HUDEP-2 (cell line): ENCODE measurements at regions not wholly inside any gene's neighbourhood (a gene's known extent, or its start where the extent isn't known, plus 50 kb on each side); places are given as distances from the start of the nearest gene placed in this dataset.
A peak's percentile ranks its signal among the peaks of the same experiment; 100 is the strongest.

Experiments used
- DNase-seq, 76 experiments: peaks; one replicate each; lab custom pipeline; 2025; ENCODE audit not compliant: unreplicated experiment in 76 of 76; lab: John Stamatoyannopoulos, UW

- no peak for DNase-seq
Measured at GRCh38 chr19:23855676-23856075, 59.0 kb upstream of the ZNF726 start.

GRCh38 chr19:23851966-23852365, 62.7 kb upstream of the ZNF726 start:
- DNase-seq = peak in 1 of 76 experiments; percentile 0

- no peak for DNase-seq
Measured at GRCh38 chr19:23832717-23833327, 74.1 kb upstream of the ZNF681 start.

- DNase-seq = no peak
Measured at GRCh38 chr19:23823952-23824389, 65.3 kb upstream of the ZNF681 start.

- DNase-seq = no peak
Measured at GRCh38 chr19:23822735-23823134, 64.0 kb upstream of the ZNF681 start.

- peak in 14 of 76 experiments; percentile 0 to 22 (median 4) for DNase-seq
Measured at GRCh38 chr19:23817519-23817918, 58.8 kb upstream of the ZNF681 start.

GRCh38 chr19:23810496-23810895, 51.8 kb upstream of the ZNF681 start:
- DNase-seq = no peak
